ENCODE measurements at regions not wholly inside any gene's neighbourhood (a gene's known extent, or its start where the extent isn't known, plus 50 kb on each side); places are given as distances from the start of the nearest gene placed in this dataset.
"Not testable (repeated sequence)": the region's sequence is repeated elsewhere in the genome, so short reads cannot be mapped to it uniquely, and the experiment has no call there.

GRCh38 chr13:109271061-109271460 is 515.3 kb downstream of the IRS2 start:
- no peak for DNase-seq

GRCh38 chr13:109269381-109269780 is 517.0 kb downstream of the IRS2 start:
- DNase-seq: not testable (repeated sequence)

- DNase-seq: not testable (repeated sequence)
Observed at GRCh38 chr13:109268492-109268891, 517.9 kb downstream of the IRS2 start.

GRCh38 chr13:109267400-109267799 is 519.0 kb downstream of the IRS2 start:
- not testable (repeated sequence) for DNase-seq

- DNase-seq: not testable (repeated sequence)
Observed at GRCh38 chr13:109265438-109265742, 521.0 kb downstream of the IRS2 start.

GRCh38 chr13:109264603-109265437 is 521.6 kb downstream of the IRS2 start:
- not testable (repeated sequence) for DNase-seq

GRCh38 chr13:109257761-109258157 is 528.6 kb downstream of the IRS2 start:
- not testable (repeated sequence) for DNase-seq
